ENCODE measurements at regions not wholly inside any gene's neighbourhood (a gene's known extent, or its start where the extent isn't known, plus 50 kb on each side); places are given as distances from the start of the nearest gene placed in this dataset.

DNA sequence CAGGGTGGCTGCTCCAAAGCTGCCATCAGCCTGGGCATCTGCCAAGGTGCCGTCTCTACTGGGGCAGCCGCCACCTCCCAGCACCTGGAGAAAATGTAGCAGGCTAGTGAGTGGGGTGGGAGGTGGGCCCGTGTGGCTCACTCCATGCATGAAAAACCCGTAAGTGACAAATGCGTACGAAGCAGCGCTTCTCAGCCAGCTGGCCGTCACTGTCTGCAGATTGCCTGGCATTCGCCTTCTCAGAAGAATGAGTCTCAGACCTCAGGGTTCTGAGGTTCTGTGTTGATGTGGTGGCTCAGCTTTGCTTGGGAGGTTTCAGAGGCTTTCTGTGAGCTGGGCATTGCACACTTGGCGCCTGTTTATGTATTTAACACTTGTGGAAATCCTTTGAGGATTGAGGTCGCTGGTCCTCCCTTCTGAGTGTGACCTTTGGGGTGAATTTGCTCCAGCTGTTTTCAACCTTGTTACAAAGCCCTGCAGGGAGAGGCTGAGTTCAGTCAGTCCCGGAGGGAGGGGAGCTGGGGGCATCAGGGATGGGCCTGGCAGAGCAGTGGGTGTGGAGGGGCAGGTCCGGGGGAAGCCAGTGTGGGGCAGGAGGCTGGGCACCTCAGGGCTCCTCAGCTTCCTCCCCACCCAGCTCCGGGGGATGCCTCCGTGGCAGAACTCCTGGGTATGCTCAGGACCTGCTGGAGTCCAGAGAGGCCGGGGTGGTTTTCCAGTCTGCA, 977.0 kb downstream of the TBC1D22A start:
- no peak overlapping the region for H3K4me3 ChIP-seq (ENCODE audit: low read depth in 1 of 5, low read length in 5 of 5)
- H3K4me1 ChIP-seq (ENCODE audit: control insufficient read depth in 5 of 5, insufficient read depth in 5 of 5, low read length in 5 of 5) = no peaks in the 10 kb centered on the region
- H3K36me3 ChIP-seq (ENCODE audit: control insufficient read depth in 5 of 5, insufficient read depth in 5 of 5, low read length in 5 of 5) = no peaks in the 10 kb centered on the region
- H3K9me3 ChIP-seq (ENCODE audit: control insufficient read depth in 5 of 5, low read length in 5 of 5) = no peaks in the 10 kb centered on the region
- H3K9ac ChIP-seq (ENCODE audit: low read length in 5 of 5) = no peak overlapping the region
- peaks cover 3 to 16% (median 9%) of the 10 kb centered on the region in 5 donors for H3K27me3 ChIP-seq (ENCODE audit: control insufficient read depth in 5 of 5, insufficient read depth in 4 of 5, low read length in 5 of 5)
- no peak overlapping the region for H3K27ac ChIP-seq (ENCODE audit: low read depth, low read length)

DNA sequence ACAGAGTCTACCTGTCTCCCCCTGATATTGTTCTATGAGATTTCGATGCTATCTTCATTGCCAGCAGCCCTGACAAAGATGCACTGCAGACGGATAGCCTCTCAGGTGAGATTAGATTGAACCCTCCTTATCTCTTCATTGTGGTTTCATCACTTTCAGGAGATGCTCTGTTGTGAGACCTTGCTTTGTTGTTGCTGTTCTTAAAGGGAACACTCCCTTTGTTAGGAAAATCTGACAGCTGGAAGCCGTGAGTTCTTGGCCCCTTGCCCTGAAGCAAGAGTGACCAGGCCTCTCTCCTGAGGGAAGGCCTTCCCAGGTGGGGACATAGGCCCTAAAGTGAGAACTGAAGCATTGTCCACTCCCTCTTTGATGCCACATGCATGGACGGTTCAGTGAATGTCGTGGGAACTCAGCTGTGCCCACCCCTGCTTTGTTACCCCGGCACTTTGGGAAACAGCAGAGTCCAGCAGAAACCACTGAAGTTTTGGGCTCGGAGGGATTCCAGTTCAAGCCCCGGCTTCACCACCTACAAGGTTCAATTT, 976.1 kb downstream of the TBC1D22A start:
- H3K36me3 ChIP-seq (ENCODE audit: control insufficient read depth in 5 of 5, insufficient read depth in 5 of 5, low read length in 5 of 5) = no peaks in the 10 kb centered on the region

DNA sequence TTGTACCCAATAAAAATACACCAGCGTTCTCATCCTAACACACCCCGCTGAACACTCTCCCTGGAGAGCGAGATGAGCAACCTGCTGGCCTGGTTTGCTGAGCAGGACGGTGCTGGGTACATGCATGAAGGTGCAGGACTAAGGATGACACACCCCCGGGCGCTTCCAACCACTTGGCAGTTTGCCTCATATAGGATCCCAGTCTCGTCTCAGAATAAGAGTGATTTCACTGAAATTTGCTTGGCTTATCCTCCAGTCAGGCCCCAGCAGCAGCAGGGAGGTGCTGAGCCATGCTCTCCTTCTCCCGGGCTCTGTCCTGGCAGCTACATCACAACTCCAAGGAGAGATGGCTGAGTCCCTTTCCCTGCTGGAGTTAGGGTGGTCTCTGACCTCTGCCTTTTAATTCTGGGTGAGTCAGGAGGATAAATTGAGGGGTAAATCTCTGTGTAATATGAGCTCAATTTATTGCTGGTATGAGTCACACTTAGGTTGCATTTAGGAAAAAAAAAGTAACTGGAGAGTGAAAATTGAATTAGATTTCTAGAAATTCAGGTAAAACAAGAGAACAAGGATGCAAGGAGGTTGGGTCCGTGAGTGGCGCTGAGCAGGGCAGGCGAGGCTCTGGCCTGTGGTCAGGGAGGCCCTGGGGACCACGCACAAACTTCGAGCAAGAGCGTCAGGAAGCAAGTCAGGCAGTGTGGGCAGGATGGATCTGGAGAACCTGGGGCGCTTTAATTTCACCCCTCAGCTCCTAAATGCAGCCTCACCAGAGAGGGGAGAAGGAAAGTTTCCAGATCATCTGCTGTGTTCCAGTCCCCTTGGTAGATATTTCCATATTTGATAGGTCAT, 974.0 kb downstream of the TBC1D22A start:
- H3K9me3 ChIP-seq (ENCODE audit: control insufficient read depth in 5 of 5, low read length in 5 of 5) = peaks cover 0 to 6% (median 0%) of the 10 kb centered on the region in 5 donors
- H3K36me3 ChIP-seq (ENCODE audit: control insufficient read depth in 5 of 5, insufficient read depth in 5 of 5, low read length in 5 of 5) = no peaks in the 10 kb centered on the region
- H3K9ac ChIP-seq (ENCODE audit: low read length in 5 of 5) = no peak overlapping the region
- H3K4me1 ChIP-seq (ENCODE audit: control insufficient read depth in 5 of 5, insufficient read depth in 5 of 5, low read length in 5 of 5) = no peaks in the 10 kb centered on the region
- H3K27ac ChIP-seq (ENCODE audit: low read depth, low read length) = no peak overlapping the region
- no peak overlapping the region for H3K4me3 ChIP-seq (ENCODE audit: low read depth in 1 of 5, low read length in 5 of 5)
- peaks cover 6 to 17% (median 6%) of the 10 kb centered on the region in 5 donors for H3K27me3 ChIP-seq (ENCODE audit: control insufficient read depth in 5 of 5, insufficient read depth in 4 of 5, low read length in 5 of 5)

More for the DNA sequence above, 976.1 kb downstream of the TBC1D22A start:
- Histone ChIP-seq H3K27me3 (ENCODE audit: control insufficient read depth in 5 of 5, insufficient read depth in 4 of 5, low read length in 5 of 5) (peaks cover 6 to 16% (median 9%) of the 10 kb centered on the region in 5 donors), H3K27ac (ENCODE audit: low read depth, low read length) (no peak overlapping the region), H3K9ac (ENCODE audit: low read length in 5 of 5) (no peak overlapping the region), H3K4me3 (ENCODE audit: low read depth in 1 of 5, low read length in 5 of 5) (no peak overlapping the region), H3K9me3 (ENCODE audit: control insufficient read depth in 5 of 5, low read length in 5 of 5) (no peaks in the 10 kb centered on the region), H3K4me1 (ENCODE audit: control insufficient read depth in 5 of 5, insufficient read depth in 5 of 5, low read length in 5 of 5) (no peaks in the 10 kb centered on the region)

DNA sequence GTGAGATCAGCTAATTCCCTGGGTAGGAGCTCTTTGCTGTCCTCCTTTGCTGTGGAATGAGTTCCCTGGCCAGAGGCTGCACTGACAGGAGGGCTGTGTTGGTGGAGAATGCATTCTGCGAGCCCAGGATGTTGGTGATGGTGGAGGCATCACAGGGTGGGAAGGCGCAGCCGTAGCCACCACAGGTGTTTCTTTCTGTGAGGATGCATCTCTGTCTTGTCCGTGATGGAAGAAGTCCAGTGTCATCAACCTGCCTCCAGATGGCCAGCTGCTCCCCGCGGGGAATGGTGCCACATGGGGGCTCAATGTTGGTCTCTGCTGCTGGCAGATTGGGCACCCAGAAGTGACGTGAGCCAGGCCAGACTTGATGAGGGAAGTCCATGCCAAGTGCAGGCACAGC, 972.1 kb downstream of the TBC1D22A start:
- Histone ChIP-seq H3K36me3 (ENCODE audit: control insufficient read depth in 5 of 5, insufficient read depth in 5 of 5, low read length in 5 of 5) (no peaks in the 10 kb centered on the region), H3K4me3 (ENCODE audit: low read depth in 1 of 5, low read length in 5 of 5) (no peak overlapping the region), H3K4me1 (ENCODE audit: control insufficient read depth in 5 of 5, insufficient read depth in 5 of 5, low read length in 5 of 5) (no peaks in the 10 kb centered on the region), H3K9ac (ENCODE audit: low read length in 5 of 5) (no peak overlapping the region), H3K9me3 (ENCODE audit: control insufficient read depth in 5 of 5, low read length in 5 of 5) (peaks cover 0 to 15% (median 7%) of the 10 kb centered on the region in 5 donors), H3K27me3 (ENCODE audit: control insufficient read depth in 5 of 5, insufficient read depth in 4 of 5, low read length in 5 of 5) (peaks cover 0 to 6% (median 0%) of the 10 kb centered on the region in 5 donors), H3K27ac (ENCODE audit: low read depth, low read length) (no peak overlapping the region)

DNA sequence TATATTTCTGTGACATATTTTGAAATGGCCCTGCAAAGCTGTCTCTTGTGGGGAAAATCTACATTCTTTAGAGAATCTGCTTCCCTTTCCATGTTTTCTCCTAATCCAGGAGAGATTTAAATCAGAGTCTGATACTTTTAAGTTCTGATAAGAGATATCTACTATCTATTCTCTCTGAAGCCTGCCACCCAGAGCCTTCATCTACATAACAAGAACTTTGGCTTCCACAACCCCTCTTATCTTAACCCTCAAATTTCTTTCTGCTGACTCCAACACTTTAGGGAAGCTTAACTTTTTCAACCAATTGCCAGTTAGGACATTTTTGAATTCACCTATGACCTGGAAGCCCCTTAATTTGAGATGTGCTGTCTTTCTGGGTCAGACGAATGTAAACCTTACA, 965.2 kb downstream of the TBC1D22A start:
- Histone ChIP-seq H3K4me3 (ENCODE audit: low read depth in 1 of 5, low read length in 5 of 5) (no peak overlapping the region), H3K9me3 (ENCODE audit: control insufficient read depth in 5 of 5, low read length in 5 of 5) (peaks cover 0 to 15% (median 7%) of the 10 kb centered on the region in 5 donors), H3K4me1 (ENCODE audit: control insufficient read depth in 5 of 5, insufficient read depth in 5 of 5, low read length in 5 of 5) (no peaks in the 10 kb centered on the region), H3K27ac (ENCODE audit: low read depth, low read length) (no peak overlapping the region), H3K36me3 (ENCODE audit: control insufficient read depth in 5 of 5, insufficient read depth in 5 of 5, low read length in 5 of 5) (no peaks in the 10 kb centered on the region), H3K27me3 (ENCODE audit: control insufficient read depth in 5 of 5, insufficient read depth in 4 of 5, low read length in 5 of 5) (peaks cover 0 to 10% (median 0%) of the 10 kb centered on the region in 5 donors), H3K9ac (ENCODE audit: low read length in 5 of 5) (no peak overlapping the region)

DNA sequence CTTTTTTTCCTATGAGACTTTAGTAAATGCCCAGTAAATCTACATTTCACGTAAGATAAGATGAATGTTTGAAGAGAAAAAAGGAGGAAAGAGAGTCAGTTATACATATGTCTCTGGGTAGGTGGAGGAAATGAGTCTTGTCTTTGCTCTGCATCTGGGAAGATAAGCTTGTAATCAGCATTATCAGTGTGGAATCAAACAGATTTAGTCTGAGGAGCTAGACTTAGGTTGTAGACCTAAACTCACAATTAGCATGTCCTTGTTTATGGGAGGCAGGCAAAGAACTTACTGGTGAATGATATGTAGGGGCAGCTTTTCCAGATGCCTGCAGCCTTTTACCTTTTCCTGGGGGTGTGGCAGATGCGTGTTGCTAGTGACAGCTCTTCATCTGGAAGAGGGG, 962.3 kb downstream of the TBC1D22A start:
- H3K36me3 ChIP-seq (ENCODE audit: control insufficient read depth in 5 of 5, insufficient read depth in 5 of 5, low read length in 5 of 5) = no peaks in the 10 kb centered on the region
- no peaks in the 10 kb centered on the region for H3K9me3 ChIP-seq (ENCODE audit: control insufficient read depth in 5 of 5, low read length in 5 of 5)
- H3K27ac ChIP-seq (ENCODE audit: low read depth, low read length) = no peak overlapping the region
- H3K27me3 ChIP-seq (ENCODE audit: control insufficient read depth in 5 of 5, insufficient read depth in 4 of 5, low read length in 5 of 5) = peaks cover 0 to 10% (median 0%) of the 10 kb centered on the region in 5 donors
- H3K4me1 ChIP-seq (ENCODE audit: control insufficient read depth in 5 of 5, insufficient read depth in 5 of 5, low read length in 5 of 5) = no peaks in the 10 kb centered on the region
- no peak overlapping the region for H3K4me3 ChIP-seq (ENCODE audit: low read depth in 1 of 5, low read length in 5 of 5)
- H3K9ac ChIP-seq (ENCODE audit: low read length in 5 of 5) = no peak overlapping the region

DNA sequence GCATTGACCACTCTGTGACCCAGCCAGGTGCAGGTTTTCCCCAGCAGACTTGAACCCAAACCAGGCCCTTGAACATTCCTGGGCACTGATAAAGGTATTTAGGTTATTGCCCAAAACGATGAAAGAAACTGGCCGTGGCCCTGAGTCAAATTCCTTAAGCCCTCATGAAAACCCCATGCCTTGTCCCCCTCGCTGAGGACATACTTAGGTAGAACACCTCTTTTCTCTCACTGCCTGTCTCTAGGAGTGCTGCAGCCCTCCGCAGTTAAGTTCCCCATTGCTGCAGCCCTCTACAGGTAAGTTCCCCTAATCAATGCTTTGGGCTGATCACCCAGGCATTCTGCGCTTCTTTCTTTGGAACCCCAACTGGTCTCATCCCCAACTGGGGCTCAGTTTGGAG, 961.6 kb downstream of the TBC1D22A start:
- peaks cover 0 to 10% (median 0%) of the 10 kb centered on the region in 5 donors for H3K27me3 ChIP-seq (ENCODE audit: control insufficient read depth in 5 of 5, insufficient read depth in 4 of 5, low read length in 5 of 5)

DNA sequence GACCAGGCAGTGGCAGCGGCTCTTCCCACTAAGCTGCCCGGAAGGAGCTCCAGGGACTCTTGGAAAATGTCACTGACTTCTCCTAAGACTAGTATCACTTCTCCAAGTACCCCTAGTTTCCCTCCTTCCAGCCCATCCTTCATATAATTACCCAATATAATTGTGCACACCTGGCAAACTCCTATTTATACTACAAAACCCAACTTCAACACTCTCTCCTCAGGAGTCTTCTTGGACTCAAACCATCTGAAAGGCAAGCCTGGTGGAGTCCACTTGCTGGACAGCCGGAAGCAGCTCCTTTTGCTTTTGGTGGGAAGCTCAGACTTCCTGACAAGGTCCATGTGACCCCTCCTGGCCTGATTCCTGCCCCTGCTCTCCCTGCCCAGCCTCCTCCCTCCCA, 955.9 kb downstream of the TBC1D22A start:
- H3K9ac ChIP-seq (ENCODE audit: low read length in 5 of 5) = no peak overlapping the region
- H3K4me3 ChIP-seq (ENCODE audit: low read depth in 1 of 5, low read length in 5 of 5) = no peak overlapping the region
- H3K4me1 ChIP-seq (ENCODE audit: control insufficient read depth in 5 of 5, insufficient read depth in 5 of 5, low read length in 5 of 5) = no peaks in the 10 kb centered on the region
- H3K36me3 ChIP-seq (ENCODE audit: control insufficient read depth in 5 of 5, insufficient read depth in 5 of 5, low read length in 5 of 5) = no peaks in the 10 kb centered on the region
- peaks cover 6 to 28% (median 13%) of the 10 kb centered on the region in 5 donors for H3K27me3 ChIP-seq (ENCODE audit: control insufficient read depth in 5 of 5, insufficient read depth in 4 of 5, low read length in 5 of 5)
- no peak overlapping the region for H3K27ac ChIP-seq (ENCODE audit: low read depth, low read length)
- peaks cover 0 to 5% (median 0%) of the 10 kb centered on the region in 5 donors for H3K9me3 ChIP-seq (ENCODE audit: control insufficient read depth in 5 of 5, low read length in 5 of 5)

More for the DNA sequence above, 961.6 kb downstream of the TBC1D22A start:
- no peaks in the 10 kb centered on the region for H3K9me3 ChIP-seq (ENCODE audit: control insufficient read depth in 5 of 5, low read length in 5 of 5)
- H3K36me3 ChIP-seq (ENCODE audit: control insufficient read depth in 5 of 5, insufficient read depth in 5 of 5, low read length in 5 of 5) = no peaks in the 10 kb centered on the region
- no peak overlapping the region for H3K9ac ChIP-seq (ENCODE audit: low read length in 5 of 5)
- no peaks in the 10 kb centered on the region for H3K4me1 ChIP-seq (ENCODE audit: control insufficient read depth in 5 of 5, insufficient read depth in 5 of 5, low read length in 5 of 5)
- H3K27ac ChIP-seq (ENCODE audit: low read depth, low read length) = no peak overlapping the region
- no peak overlapping the region for H3K4me3 ChIP-seq (ENCODE audit: low read depth in 1 of 5, low read length in 5 of 5)

DNA sequence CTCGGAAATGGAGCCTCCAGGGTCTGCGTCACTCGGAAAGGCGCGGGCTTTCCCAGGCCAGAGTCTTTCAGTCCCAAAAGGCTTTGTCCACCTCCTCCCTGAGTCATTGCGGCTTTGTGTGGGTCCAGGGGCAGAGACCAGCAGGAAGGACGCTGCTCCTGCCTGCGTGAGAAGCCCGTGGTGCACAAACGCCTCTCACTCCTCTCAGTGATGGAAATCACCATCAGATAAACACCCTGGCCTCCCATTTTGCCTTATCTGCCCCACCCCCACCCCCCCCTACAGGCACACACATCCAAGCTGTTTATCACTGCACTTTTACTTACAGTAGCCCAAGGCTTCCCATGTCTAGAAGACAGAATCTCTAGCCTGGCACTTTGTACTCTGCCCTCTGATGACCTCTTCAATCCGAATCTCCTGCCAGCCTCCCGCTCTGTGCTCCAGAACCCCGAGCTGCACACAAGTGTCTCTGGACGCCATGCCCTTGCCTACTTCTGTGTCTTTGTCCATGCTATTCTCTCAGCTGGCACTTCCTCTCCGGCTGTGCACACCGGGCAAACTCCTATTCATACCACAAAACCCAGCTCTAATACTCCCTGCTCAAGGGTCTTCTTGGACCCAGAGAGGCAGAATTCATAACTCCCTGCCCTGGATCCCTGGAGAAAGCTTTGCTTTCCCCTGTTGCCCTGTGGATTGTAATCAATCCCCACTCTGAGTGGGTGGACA, 954.6 kb downstream of the TBC1D22A start:
- H3K4me1 ChIP-seq (ENCODE audit: control insufficient read depth in 5 of 5, insufficient read depth in 5 of 5, low read length in 5 of 5) = no peaks in the 10 kb centered on the region
- peaks cover 0 to 5% (median 0%) of the 10 kb centered on the region in 5 donors for H3K9me3 ChIP-seq (ENCODE audit: control insufficient read depth in 5 of 5, low read length in 5 of 5)
- no peaks in the 10 kb centered on the region for H3K36me3 ChIP-seq (ENCODE audit: control insufficient read depth in 5 of 5, insufficient read depth in 5 of 5, low read length in 5 of 5)
- no peak overlapping the region for H3K27ac ChIP-seq (ENCODE audit: low read depth, low read length)
- H3K27me3 ChIP-seq (ENCODE audit: control insufficient read depth in 5 of 5, insufficient read depth in 4 of 5, low read length in 5 of 5) = peaks cover 6 to 28% (median 13%) of the 10 kb centered on the region in 5 donors
- H3K4me3 ChIP-seq (ENCODE audit: low read depth in 1 of 5, low read length in 5 of 5) = no peak overlapping the region
- no peak overlapping the region for H3K9ac ChIP-seq (ENCODE audit: low read length in 5 of 5)
